A673 (cell line): ENCODE measurements at regions not wholly inside any gene's neighbourhood (a gene's known extent, or its start where the extent isn't known, plus 50 kb on each side); places are given as distances from the start of the nearest gene placed in this dataset.
"Not testable (repeated sequence)": the region's sequence is repeated elsewhere in the genome, so short reads cannot be mapped to it uniquely, and the experiment has no call there.

Source experiments
- BruUV-seq: library from RNA; stranded (reverse); fragments of 400-500 nt; replicated peaks from 2 replicates; lab custom pipeline; 2021; lab: Mats Ljungman, UMichigan
- CTCF ChIA-PET: fragments of 300-600 bp; sonication (Branson Sonifier 250); formaldehyde crosslinking; loops from one replicate; lab custom pipeline; 2022; ENCODE audit warnings: antibody characterized with exemption; lab: Charles Lee
- POLR2A ChIA-PET: fragments of 300-600 bp; sonication (Branson Sonifier 250); formaldehyde crosslinking; loops from one replicate; lab custom pipeline; 2022; ENCODE audit warnings: antibody characterized with exemption; ENCODE audit not compliant: low non-redundant PET; lab: Charles Lee
- DNase-seq: peaks from one replicate; pipeline ENCODE4 v3.0.0-alpha.2; 2015; ENCODE audit warnings: low spot score
- H3K27ac ChIP-seq: fragments of 200-600 bp; sonication (generic); 2 replicates; pipeline ENCODE4 v1.5.1; 2016; ENCODE audit warnings: mixed run types, low read depth, mild to moderate bottlenecking, mixed read lengths, antibody characterized with exemption, low read length; ENCODE audit not compliant: poor library complexity, severe bottlenecking
- H3K27me3 ChIP-seq: fragments of 200-600 bp; sonication (generic); replicated peaks from 2 replicates; pipeline ENCODE4 v1.6.1; 2017; ENCODE audit warnings: mixed run types, low read depth, mild to moderate bottlenecking, mixed read lengths, antibody characterized with exemption, low read length; ENCODE audit not compliant: insufficient read depth, poor library complexity
- H3K36me3 ChIP-seq: fragments of 200-600 bp; sonication (generic); 2 replicates; pipeline ENCODE4 v1.6.1; 2016; ENCODE audit warnings: mixed run types, mild to moderate bottlenecking, mixed read lengths, antibody characterized with exemption, low read length; ENCODE audit not compliant: insufficient read depth, poor library complexity, severe bottlenecking
- H3K4me1 ChIP-seq: fragments of 200-600 bp; sonication (generic); 2 replicates; pipeline ENCODE4 v1.6.1; 2017; ENCODE audit warnings: mixed run types, mild to moderate bottlenecking, mixed read lengths, antibody characterized with exemption, low read length; ENCODE audit not compliant: insufficient read depth, poor library complexity, severe bottlenecking
- H3K4me3 ChIP-seq: fragments of 200-600 bp; sonication (generic); 2 replicates; pipeline ENCODE4 v1.5.1; 2016; ENCODE audit warnings: low read depth, mixed run types, mild to moderate bottlenecking, mixed read lengths, low read length; ENCODE audit not compliant: poor library complexity, severe bottlenecking
- H3K9me3 ChIP-seq: fragments of 200-600 bp; sonication (generic); 2 replicates; pipeline ENCODE4 v1.6.1; 2016; ENCODE audit warnings: mixed run types, low read depth, mild to moderate bottlenecking, mixed read lengths, antibody characterized with exemption, low read length; ENCODE audit not compliant: poor library complexity, severe bottlenecking
- EZH2 ChIP-seq: fragments of 200-600 bp; sonication (generic); IDR thresholded peaks from 2 replicates; pipeline ENCODE4 v1.6.1; 2017; ENCODE audit warnings: borderline replicate concordance, low read depth, mild to moderate bottlenecking, mixed read lengths, antibody characterized with exemption, low read length; ENCODE audit not compliant: poor library complexity, severe bottlenecking
- intact Hi-C: fragments of 100-400 bp; cut with micrococcal nuclease; formaldehyde crosslinking; loops from one replicate; pipeline ENCODE4 v1.10.0; 2022; ENCODE audit not compliant: unreplicated experiment
- TF ChIP-seq, protein P1 (sequence below): fragments of 300-800, 200-600 bp; sonication (generic); conservative IDR thresholded peaks from 2 replicates; pipeline ENCODE4 v1.5.1; 2017; ENCODE audit warnings: low read depth, mild to moderate bottlenecking, antibody characterized with exemption, low read length, moderate library complexity, mixed read lengths

DNA sequence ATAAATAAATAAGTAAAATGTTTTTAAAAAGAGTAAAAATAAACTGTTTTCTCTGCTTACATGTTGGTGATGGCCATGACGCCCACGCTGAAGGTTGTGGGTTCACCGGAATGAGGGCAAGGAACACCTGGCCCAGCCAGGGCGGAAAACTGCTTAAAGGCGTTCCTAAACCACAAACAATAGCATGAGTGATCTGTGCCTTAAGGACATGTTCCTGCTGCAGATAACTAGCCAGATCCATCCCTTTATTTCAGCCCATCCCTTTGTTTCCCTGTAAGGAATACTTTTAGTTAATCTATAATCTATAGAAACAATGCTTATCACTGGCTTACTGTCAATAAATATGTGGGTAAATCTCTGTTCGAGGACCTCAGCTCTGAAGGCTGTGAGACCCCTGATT lies 63.3 kb upstream of the CEP78 start:
- H3K27ac ChIP-seq, H3K4me3 ChIP-seq, intact Hi-C loops, DNase-seq, H3K36me3 ChIP-seq, H3K4me1 ChIP-seq, H3K9me3 ChIP-seq, BruUV-seq, H3K27me3 ChIP-seq, CTCF ChIA-PET, POLR2A ChIA-PET: not testable (repeated sequence)

DNA sequence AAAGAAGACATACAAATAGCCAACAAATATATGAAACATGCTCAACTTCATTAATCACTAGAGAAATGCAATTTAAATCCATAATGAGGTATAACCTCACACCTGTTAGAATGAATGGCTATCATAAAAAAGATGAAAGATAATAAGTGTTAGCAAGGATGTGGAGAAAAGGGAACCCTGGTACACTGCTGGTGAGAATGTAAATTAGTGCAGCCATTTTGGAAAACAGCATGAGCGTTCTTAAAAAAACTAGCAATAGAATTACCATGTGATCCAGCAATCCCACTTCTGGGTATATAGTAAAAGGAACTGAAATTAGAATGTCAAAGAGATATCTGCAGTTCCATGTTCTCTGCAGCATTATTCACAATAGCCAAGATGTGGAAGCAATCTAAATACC lies 64.2 kb upstream of the CEP78 start:
- ChIA-PET POLR2A (no interaction called here), CTCF (no interaction called here)
- H3K27ac ChIP-seq: no peak overlapping the region
- no TSS peak for BruUV-seq
- DNase-seq: no peak
- no peaks in the 10 kb centered on the region for H3K36me3 ChIP-seq
- no peak overlapping the region for H3K4me3 ChIP-seq
- intact Hi-C loops: no loop called here
- TF ChIP-seq, protein P1, sequence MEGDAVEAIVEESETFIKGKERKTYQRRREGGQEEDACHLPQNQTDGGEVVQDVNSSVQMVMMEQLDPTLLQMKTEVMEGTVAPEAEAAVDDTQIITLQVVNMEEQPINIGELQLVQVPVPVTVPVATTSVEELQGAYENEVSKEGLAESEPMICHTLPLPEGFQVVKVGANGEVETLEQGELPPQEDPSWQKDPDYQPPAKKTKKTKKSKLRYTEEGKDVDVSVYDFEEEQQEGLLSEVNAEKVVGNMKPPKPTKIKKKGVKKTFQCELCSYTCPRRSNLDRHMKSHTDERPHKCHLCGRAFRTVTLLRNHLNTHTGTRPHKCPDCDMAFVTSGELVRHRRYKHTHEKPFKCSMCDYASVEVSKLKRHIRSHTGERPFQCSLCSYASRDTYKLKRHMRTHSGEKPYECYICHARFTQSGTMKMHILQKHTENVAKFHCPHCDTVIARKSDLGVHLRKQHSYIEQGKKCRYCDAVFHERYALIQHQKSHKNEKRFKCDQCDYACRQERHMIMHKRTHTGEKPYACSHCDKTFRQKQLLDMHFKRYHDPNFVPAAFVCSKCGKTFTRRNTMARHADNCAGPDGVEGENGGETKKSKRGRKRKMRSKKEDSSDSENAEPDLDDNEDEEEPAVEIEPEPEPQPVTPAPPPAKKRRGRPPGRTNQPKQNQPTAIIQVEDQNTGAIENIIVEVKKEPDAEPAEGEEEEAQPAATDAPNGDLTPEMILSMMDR: no peak
- TF ChIP-seq EZH2: no peak
- no peaks in the 10 kb centered on the region for H3K27me3 ChIP-seq
- no peaks in the 10 kb centered on the region for H3K4me1 ChIP-seq
- no peaks in the 10 kb centered on the region for H3K9me3 ChIP-seq

DNA sequence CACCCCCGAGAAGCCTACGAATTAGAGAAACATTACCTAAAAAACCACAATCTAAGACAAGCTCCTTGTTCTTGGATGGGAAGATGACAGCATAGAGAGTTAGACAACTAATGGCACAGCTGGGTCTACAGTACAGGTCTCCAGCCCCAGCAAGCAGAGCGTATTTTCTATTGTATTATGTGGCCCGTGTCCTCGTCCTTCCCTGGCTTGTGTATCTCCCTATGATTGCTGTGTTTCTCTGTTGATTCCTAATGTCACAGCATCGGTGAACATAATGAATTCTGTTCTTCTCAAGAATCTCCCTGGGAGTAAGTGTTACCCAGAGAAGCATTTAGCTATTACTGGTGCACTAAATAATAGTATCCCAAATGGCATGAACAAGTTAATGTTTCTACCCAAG lies 66.8 kb upstream of the CEP78 start:
- H3K4me3 ChIP-seq: no peak overlapping the region
- intact Hi-C loops: no loop called here
- POLR2A ChIA-PET: no interaction called here

DNA sequence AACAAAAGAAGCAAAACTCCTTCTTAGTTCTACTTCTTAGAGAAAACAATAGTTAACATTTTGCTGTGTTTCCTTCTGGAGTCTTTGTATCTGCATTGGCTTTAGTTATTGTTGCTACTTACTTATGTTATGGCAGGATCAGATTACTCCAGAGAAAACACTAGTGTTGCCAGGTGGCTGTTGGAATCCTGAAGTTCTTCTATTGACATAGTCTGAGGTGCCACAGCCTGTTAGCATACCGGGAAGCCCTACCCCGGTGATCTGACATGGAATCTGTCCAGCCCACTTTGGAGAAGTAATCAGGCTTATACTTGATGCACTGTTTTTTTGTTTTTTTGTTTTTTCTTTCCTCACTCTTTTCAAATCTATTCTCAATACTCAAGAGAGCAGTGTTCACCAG lies 68.5 kb upstream of the CEP78 start:
- no peak for TF ChIP-seq EZH2
- TF ChIP-seq, protein P1: no peak
- Histone ChIP-seq H3K4me3 (no peak overlapping the region), H3K9me3 (no peaks in the 10 kb centered on the region), H3K27ac (no peak overlapping the region), H3K4me1 (no peaks in the 10 kb centered on the region), H3K36me3 (no peaks in the 10 kb centered on the region), H3K27me3 (no peaks in the 10 kb centered on the region)
- DNase-seq: no peak
- no TSS peak for BruUV-seq
- CTCF ChIA-PET: no interaction called here
- POLR2A ChIA-PET: no interaction called here
- intact Hi-C loops: no loop called here

More for the DNA sequence above, 66.8 kb upstream of the CEP78 start:
- BruUV-seq: no TSS peak
- TF ChIP-seq, protein P1: no peak
- TF ChIP-seq EZH2: no peak
- DNase-seq: no peak
- no peaks in the 10 kb centered on the region for H3K27me3 ChIP-seq
- no peak overlapping the region for H3K27ac ChIP-seq
- H3K4me1 ChIP-seq: no peaks in the 10 kb centered on the region
- CTCF ChIA-PET: no interaction called here
- H3K36me3 ChIP-seq: no peaks in the 10 kb centered on the region
- no peaks in the 10 kb centered on the region for H3K9me3 ChIP-seq
